ENCODE measurements at regions not wholly inside any gene's neighbourhood (a gene's known extent, or its start where the extent isn't known, plus 50 kb on each side); places are given as distances from the start of the nearest gene placed in this dataset.

DNA sequence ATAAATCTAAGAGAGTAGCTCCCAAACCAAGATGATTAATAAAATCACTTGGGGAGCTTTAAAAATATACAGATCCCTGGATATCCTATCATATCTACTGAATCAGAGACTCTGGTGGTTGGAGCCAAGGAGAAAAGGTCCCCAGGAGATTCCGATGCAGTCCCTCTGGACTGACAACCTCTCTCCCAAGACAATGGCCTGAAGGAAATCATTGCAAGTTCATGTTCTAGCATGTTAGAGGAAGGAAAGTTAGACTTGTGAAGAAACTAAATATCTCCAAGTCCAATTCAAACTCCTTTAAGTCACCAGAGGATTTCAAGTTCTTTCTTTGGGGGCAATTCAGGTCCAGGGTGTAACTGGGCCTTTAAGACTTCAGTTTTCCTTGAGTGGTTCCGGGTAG lies 84.7 kb upstream of the MEDAG start:
- TF ChIP-seq POLR2AphosphoS5 (IDR thresholded peaks at IDR 0.05; ENCODE audit: borderline replicate concordance, low read depth, low read length) (no peak), EZH2 (IDR thresholded peaks at IDR 0.05) (no peak), FOXP2 (optimal IDR thresholded peaks at IDR 0.05; ENCODE audit: control extremely low read depth, extremely low read length, insufficient read depth) (no peak)

All from SK-N-MC (cell line).